HG03025 (cell line): ENCODE measurements at regions not wholly inside any gene's neighbourhood (a gene's known extent, or its start where the extent isn't known, plus 50 kb on each side); places are given as distances from the start of the nearest gene placed in this dataset.

ENCODE experiments used
- ATAC-seq: cut with Tn5 transposase; IDR thresholded peaks from one replicate; pipeline ENCODE4 v1.9.1; 2021; ENCODE audit warnings: mild to moderate bottlenecking, moderate library complexity; ENCODE audit not compliant: unreplicated experiment, low FRiP score

DNA sequence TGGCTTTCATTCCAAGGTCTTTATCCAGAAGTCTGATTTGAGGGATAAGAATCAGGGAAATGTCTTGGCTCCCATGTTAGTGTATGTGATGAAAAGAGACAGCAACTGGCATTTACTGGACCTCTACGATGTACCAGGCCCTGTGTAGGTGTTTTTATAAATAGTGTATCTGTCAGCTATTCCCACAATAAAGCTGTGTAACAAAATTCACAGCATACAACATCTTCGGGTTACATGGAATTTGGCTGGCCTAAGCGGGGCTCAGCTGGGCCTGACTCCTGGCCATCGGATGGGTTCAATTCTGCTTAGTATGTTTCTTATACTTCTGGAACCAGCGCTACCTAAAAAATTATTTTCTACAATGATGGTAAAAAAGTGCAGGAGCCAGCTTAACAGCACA, 128.2 kb downstream of the SNX5 start:
- ATAC-seq = no peak

DNA sequence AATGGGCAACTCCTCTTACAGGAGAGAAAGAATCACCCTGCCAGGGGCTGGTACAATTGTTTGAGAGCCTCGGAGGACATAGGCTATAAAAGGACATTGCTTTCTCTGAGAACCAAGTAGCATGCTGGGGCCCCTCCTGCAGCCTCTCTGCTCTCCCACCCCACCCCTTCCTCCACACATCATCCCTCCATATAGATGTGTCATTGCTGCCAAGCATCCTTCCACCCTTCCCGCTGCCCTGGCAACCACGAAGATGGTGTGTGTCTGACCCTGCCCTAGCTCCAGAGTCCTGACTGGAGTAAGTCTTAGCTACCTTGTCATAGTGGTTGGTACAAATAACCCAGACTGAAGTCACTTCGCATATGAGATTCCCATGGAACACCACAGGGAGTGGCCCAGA, 129.7 kb downstream of the SNX5 start:
- ATAC-seq = no peak

DNA sequence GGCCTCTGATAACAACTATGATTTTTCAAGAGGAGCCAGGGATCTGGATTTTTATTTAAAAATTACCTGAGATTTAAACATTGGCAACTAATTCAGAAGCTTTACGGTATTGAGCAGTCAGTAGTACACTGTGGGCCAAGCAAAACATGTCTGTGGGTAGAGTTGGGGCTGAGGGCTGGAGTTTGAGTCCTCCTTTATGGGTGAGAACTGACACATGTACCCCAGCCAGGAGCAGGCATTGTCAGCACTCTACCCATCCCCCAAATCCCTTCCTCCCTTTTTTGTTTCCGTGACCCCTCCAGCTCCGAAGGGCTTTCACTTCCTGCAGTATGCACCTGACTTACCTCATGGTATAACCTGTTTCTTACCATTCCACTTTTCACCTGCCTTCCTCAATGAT, 131.4 kb downstream of the SNX5 start:
- no peak for ATAC-seq

DNA sequence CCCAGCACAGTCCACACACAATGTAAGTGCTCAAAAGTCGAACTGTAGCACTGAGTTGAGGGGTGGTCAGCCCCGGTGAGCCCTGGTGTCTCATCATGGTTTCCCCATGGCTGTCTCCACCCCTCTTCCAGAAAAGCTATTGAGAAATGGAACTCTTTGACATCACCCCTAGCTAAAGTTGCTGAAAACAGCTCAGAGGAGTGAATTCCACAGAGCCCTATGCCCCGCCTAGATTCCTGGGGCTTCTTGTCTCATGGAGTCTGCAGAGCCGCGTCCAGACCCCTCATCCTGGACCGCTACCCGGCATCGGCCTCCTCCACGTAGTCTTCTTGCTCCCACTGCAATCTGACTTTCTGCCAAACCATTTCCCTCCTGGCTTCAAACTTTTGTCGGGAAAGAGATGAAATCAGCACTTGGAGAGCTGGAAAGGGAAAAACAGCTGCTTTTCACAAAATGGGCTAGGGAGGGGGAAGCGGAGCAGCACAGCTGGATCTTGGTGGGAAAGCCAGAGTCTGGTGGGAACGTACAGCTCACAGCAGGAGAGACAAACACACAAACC, 132.2 kb downstream of the SNX5 start:
- no peak for ATAC-seq

DNA sequence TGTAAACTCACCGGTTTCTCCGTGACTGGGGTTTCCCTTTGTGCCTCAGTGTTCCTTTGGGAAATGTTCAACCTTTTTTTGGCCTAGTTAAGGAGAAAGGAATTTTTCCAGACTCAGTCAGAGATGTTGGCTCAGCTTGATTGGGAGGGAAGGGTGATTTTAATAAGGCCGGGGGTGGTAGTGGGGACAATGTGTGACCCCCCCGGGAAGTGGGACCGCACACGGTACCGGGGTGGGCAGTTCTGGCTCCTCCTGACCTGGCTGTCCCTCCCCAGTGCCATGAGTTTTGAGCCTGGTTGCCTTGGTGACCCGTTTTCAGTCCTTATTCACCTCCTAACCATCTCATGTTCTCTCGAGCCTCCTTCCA, 132.7 kb downstream of the SNX5 start:
- no peak for ATAC-seq

DNA sequence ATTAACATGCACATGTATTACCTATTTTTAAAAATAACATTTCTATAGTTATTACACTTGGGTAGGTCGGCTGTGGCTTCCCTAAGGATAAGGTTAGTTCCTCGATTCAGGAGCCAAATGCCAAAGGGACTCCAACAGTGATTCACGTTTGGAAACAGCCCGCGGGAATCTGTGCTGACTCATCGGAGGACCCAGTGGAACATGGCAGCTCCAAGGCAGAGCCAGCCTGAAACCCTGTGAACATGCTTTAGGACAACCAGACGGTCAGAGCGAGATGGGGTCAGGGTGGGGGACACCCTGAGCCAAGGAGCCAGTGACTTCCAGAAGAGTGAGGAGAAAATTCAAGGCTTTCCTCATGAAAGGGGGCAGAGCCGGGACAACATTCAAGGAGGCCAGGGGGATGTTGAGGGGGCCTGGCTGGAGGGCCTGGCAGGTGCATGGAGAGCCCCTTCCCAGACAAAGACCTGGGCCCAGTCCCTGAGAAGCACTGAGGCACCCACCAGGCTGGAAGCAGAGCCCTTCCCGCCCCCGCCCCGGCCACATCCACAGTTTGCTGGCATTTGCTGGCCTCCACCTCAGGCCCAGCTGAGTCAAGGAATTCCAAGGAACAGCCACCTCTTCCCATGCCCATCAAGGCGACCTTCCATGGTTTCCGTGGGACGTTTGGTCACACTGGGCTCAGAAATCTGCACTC, 133.2 kb downstream of the SNX5 start:
- no peak for ATAC-seq

DNA sequence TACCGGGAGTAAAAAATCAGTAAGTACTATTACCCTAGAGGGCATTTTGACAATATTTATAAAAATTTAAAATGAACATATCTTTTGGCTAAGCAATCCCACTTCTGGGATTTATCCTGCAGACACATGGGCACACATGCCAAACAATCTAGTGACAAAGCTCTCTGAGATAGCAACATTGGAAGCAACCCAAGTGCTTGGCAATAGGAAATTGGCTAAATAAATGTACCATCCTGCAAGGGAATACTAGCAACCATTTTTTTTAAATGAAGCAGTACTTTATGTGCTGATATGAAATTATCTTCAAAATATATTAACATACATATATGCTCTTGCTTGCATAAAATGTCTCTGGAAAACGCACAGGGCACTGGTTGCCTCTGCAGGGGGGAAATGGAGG, 133.8 kb downstream of the SNX5 start:
- no peak for ATAC-seq

DNA sequence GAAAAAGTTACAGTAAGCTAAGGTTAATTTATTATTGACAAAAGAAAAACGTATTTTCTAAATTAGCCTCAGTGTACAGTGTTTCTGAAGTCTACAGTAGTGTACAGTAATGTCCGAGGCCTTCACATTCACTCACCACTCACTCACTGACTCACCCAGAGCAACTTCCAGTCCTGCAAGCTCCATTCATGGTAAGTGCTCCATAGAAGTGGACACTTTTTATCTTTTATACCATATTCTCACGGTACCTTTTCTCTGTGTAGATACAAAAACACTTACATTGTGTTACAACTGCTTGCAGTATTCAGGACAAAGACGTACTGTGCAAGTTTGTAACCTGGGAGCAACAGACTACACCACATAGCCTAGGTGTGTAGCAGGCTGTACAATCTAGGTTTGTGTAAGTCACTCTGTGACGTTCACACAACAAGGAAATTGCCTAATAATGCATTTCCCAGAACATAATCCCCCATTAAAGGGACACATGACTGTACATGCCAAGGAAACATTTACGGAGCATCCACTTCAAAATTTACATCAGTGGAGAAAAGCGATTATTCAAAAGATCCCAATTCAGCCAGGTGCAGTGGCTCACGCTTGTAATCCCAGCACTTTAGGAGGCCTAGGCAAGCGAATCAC, 133.4 kb downstream of the BANF2 start:
- ATAC-seq = no peak

DNA sequence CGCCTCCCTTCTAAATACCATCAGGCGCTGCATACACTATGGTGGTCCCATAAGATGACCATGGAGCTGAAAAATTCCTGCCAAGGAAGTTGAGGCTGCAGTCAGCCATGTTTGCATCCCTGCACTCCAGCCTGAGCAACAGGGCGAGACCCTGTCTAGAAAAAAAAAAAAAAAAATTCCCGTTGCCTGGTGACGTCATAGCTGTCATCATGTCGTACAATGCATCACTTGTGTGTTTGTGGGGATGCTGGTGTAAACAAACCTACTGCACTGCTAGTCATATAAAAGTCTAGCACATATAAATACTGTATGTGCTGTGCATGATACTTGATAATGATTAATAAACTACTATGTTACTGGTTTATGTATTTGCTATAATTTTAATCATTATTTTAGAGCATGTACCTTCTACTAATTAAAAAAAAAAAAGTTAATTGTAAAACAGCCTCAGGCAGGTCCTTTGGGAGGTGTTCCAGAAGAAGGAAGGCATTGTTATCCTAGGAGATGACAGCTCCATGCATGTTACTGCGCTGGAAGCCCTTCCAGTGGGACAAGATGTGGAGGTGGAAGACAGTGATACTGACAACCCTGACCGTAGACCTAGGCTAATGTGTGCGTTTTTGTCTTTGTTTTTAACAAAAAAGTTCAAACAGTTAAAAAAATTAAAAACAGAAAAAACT, 132.6 kb downstream of the BANF2 start:
- no peak for ATAC-seq

DNA sequence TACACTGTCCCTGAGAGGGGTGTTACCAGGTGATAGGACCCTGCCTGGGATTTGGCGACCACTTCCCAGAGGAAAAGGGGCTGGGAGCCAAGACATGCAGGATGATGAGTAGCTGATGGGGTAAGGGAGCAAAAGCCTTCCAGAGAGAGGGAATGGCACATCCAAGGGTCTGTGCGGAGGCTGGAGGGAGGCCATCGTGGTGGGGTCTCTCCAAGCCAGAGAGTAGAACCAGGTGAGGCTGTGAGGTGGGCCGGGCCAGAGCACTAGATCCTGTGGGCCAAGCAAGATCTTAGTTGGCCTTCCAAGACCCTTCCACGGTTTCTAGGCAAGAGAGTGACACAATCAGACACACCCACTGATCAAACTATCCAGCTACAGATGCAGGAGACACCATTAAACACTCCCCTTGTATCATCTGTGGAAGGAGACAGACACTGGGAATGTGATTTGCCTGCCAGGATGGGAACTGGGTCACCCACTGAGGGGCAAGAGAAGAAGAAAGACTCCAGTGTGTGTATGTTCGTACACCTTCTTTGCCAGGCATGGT, 128.9 kb downstream of the BANF2 start:
- ATAC-seq = no peak

DNA sequence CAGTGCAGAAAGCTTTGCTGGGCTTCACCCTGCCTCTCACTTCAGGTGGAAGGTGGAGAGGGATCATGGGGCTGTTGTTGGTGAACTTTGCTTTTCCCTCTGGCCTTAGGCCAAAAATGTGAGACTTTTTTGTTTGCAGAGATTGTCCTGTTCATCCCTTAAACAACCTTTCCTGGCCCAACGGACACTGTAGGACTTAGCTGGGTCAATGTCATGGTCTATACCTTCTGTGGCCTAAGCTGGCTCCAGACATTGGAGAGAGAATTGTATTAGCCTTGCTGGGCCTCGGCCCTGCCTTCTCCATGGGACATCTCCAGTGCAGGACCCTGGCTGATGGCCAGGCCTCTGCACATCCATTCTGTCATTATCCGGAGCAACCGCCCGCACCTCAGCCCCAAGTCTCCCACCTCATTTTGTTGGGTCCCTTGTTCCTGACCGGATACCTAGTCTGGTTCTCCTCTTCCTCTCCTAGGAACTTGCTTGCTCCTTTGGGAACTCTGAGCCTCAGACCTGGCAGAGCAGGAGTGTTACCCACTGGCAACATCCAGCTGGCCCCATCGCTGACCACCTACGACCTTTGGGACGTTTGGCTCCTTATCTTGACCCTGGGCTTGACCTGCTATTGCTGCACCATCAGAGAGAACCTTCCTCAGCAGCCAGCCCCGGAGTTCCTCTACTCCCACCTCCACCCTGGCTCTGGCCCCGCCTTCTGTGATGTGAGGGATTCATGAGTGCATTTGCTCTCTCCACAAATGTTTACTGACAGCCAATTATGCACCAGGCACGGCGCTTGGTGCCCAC, 128.2 kb downstream of the BANF2 start:
- no peak for ATAC-seq

DNA sequence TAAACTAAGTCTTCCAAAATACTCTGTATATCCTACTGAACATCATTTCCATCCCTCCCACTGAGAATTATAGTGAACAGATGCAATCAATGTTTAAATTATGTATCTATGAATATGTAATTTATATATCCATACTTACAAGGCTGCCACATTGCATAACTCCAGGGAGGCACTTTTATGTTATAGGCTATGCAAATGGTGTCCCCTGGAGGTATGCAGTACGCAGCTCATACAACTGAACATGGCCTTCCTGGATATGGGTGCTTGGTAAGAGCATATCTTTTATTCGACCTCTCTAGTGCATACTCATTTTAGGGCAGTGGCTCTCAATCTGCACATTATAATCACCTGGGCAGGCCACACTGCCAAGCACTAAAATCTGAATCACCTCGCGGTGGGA, 127.3 kb downstream of the BANF2 start:
- no peak for ATAC-seq

DNA sequence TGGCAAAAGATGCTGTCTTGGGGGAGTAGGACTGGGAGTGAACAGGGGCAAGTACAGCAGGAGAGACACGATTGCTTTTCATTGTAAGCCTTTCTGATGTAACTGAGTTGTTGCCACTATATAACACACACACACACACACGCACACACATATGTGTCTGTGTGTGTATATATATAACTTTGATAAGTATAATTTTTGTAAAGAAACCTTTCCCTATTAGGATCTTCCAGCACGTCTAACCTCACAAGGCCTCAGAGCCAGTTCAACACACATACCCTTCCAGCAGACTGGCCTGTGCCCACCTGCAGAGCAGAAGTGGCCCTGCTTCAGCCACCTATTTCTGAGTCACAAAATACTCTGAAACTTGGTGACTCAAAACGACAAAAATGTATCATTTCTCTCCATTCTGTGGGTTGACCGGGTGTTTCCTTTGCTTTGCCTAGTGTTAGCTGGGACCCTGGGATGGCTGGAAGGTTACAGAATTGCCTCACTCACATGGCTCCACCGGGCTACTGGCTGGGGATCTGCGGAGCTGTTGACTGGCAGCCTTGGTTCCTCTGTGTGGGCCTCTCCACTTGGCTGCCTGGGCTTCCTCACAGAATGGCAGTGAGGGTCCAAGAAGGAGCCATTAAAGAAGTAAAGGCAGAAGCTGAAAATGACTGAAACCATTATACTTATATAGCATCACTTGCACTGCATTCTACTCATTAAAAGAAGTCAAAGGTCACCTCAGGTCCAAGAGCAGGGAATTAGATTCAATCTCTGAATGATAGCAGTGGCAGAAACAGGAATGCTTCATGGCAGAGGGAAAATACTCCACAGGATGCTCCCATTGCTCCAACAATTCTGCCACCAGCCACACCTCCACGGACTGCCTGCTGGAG, 126.4 kb downstream of the BANF2 start:
- peak; percentile 79 for ATAC-seq

DNA sequence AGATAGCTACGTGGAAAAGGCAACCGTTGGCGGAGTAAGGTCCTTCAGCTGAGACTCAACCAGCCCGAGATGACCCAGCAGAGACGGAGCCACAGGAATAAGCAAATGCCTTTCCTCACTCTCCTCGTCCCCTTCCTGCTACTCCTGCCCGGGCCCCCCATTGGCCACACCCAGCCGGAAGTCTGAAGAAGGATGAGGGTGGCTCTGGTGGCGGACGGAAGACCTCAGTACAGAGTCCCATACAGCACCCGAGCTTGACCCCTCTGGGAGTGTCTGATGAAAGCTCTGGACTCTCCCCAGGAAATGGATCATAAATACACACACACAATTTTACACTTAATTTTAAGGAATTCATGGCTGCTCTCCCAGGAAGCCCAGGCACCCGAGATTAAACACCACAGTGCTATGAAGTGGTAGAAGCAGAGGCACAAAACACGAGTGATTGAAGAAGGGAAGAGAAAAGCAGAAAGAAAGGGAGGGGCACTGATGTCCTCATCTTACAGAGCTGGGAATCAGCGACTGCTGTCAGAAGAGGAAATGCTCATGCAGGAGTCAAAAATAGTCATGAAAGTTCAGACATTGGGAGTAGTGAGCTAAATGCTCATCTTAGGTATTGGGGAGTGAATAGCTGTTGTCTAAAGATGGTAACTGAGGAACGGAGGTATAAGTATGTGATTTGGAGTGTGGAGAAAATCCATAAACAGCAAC, 125.6 kb downstream of the BANF2 start:
- ATAC-seq = no peak

DNA sequence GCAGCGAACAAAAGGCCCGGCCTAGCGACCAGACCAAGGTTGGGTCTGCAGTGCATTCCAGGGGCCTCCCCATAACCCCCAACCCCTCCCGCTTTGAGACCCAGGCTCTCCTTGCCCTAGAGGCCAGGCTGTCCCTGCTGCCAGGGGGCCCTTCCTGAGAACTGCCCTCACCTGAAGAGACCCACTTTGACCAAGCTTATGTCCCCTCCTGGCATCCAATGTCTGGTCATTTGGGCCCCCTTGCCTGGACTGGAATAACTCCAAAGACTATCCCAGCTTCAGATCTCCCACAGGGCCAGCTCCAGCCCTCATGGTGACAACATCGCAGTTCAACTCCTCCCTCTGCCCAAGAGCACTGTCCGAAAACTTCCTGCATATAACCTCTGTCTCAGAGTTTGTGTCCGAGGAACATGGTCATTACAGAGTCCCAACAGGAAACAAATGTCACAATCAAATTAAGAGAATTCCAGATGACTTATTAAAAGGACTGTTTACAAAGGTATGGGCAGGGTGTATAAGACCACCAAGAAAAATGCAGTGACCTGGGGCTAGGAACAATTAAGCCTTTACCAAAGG, 125.0 kb downstream of the BANF2 start:
- ATAC-seq = no peak

DNA sequence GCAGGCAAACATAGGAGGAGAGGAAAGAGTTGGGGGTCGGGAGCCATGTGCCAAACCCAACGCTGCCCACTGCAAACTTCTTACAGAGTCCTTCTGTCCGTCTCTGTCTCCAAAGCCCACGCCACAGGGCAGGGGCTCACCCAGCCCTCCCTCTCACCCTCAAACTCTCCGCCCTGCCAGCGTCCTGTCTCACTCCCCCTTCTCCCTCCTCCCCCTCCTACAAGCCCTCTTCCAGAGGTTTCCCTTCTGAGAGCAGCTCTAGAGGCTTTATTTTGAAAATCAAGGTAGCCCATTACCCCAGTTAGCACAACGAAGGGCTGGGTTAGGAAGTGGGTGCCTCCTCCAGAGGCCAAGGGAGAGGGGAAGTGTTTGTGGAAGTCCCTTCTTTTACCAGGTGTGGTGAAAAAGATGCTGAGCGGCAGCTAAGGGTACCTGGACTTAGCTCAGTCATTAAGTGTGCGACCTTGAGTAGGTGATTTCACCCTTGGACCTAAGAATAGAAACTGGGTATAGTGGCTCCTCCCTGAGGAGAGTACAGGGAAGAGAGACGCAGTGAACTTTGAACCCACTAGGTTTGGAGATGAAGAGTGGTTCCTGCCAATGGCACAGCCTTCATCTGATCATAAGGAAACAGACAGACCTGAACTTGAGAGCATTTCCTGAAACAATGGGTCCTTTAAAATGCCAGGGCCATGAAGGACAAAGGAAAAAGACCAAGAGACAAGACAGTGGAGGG, 123.8 kb downstream of the BANF2 start:
- no peak for ATAC-seq

DNA sequence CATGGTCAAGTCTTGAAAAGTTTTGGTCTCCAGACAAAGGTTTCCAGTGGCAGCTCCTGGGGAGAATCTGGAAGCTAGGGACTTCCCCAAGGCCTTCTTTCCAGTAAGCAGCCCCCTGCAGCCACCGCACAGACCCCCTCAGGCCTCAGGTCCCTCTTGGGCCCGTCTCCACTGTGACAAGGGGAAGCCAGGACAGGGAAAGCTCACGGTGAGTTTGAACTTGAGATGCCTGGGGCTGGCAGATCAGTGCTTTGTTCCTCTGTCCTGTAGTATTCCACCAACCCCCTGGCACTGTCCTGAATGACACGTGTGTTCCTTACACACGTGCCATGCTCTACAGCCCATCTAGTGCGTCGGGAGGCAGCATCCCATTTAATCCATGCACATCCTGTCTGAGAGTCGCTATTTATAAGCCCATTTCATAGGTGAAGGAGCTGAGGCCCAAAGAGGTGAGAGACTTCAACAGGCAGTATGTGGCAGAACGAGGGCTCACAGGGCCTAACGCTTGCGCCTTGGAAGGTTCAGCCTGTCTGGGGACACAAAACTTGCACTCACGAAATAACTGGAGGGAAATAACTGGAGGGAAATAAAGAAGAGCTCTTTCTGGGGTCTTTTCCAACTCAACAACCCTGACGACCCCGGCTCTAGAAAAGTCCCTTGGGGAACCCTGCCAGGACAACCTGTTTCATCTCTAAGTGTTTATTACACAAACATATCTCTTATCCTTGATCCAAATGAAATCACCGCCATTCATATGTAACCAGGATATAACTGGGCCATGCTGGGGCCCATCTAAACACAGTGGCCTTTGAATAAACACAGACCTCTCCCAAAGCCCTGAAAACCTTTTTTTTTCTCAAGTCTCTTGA, 123.0 kb downstream of the BANF2 start:
- no peak for ATAC-seq
